ENCODE measurements at regions not wholly inside any gene's neighbourhood (a gene's known extent, or its start where the extent isn't known, plus 50 kb on each side); places are given as distances from the start of the nearest gene placed in this dataset.

DNA sequence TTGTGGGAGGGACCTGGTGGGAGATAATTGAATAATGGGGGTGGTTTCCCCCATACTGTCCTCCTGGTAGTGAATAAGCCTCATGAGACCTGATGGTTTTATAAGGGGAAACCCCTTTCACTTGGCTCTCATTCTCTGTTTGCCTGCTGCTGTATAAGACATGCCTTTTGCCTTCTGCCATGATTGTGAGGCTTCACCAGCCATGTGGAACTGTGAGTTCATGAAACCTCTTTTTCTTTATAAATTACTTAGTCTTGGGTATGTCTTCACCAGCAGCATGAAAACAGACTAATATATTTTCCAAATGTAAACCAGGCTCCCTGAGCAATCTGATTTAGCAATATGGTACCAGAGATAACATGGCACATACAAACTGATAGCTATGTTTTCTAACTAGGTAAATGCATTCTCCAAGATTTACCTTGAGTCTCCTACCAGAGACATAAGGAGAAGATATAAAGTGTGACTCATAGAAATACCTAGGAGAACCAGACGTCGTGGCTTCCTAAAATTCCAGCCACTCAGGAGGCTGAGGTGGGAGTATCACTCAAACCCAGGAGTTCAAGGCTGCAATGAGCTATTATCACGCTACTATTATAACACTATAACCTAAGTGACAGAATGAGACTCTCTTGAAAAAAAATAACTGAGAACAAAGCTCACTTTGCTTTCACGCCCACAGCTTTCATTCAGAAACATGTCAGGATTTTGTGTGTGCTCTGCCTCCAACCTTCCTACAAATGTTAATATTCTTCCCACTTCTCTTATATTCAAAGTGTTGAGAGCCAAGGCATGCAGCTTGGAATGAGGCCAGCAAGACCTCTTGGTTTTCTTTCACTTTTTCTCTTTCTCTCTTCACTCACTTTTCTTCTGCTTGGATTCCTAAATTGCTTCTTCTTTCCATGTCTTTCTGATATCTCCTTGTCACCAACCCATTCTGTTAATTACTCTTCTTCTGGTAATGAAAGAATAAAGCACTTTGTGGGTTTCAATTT lies 263.9 kb upstream of the UBE2E3 start:
- TF ChIP-seq, protein P1, sequence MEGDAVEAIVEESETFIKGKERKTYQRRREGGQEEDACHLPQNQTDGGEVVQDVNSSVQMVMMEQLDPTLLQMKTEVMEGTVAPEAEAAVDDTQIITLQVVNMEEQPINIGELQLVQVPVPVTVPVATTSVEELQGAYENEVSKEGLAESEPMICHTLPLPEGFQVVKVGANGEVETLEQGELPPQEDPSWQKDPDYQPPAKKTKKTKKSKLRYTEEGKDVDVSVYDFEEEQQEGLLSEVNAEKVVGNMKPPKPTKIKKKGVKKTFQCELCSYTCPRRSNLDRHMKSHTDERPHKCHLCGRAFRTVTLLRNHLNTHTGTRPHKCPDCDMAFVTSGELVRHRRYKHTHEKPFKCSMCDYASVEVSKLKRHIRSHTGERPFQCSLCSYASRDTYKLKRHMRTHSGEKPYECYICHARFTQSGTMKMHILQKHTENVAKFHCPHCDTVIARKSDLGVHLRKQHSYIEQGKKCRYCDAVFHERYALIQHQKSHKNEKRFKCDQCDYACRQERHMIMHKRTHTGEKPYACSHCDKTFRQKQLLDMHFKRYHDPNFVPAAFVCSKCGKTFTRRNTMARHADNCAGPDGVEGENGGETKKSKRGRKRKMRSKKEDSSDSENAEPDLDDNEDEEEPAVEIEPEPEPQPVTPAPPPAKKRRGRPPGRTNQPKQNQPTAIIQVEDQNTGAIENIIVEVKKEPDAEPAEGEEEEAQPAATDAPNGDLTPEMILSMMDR (IDR thresholded peaks at IDR 0.05): no peak
- ATAC-seq (no peak), DNase-seq (no peak)
- Histone ChIP-seq H3K4me3 (no peak overlapping the region), H3K27ac (no peak overlapping the region), H3K36me3 (no peaks in the 10 kb centered on the region), H3K27me3 (ENCODE audit: low read depth) (no peaks in the 10 kb centered on the region), H3K4me1 (no peaks in the 10 kb centered on the region), H3K9me3 (no peaks in the 10 kb centered on the region)
- intact Hi-C loops (cut with DNase I): no loop called here

DNA sequence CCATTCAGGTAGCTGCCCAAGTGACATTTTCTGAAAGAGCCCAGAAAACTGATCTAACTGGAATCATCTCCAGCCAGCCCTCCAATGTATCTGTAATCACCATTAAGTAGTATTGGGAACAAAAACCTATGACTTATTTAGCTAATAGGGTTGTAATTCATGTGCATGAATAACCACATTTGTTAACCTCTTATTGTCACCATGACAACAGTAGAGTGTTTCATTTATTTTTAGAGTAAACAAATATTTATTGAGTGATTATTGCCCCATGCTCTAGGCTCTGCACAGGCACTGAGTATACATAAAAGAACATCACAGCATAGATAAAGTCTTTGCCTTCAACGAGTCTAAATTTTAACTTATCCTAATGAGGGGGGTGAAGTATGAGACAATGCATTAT lies 265.4 kb upstream of the UBE2E3 start:
- Histone ChIP-seq H3K27me3 (ENCODE audit: low read depth) (no peaks in the 10 kb centered on the region), H3K27ac (no peak overlapping the region), H3K9me3 (no peaks in the 10 kb centered on the region), H3K36me3 (no peaks in the 10 kb centered on the region), H3K4me1 (no peaks in the 10 kb centered on the region), H3K4me3 (no peak overlapping the region)
- TF ChIP-seq, protein P1 (IDR thresholded peaks at IDR 0.05): no peak
- DNase-seq (no peak), ATAC-seq (no peak)
- intact Hi-C loops (cut with DNase I): no loop called here

DNA sequence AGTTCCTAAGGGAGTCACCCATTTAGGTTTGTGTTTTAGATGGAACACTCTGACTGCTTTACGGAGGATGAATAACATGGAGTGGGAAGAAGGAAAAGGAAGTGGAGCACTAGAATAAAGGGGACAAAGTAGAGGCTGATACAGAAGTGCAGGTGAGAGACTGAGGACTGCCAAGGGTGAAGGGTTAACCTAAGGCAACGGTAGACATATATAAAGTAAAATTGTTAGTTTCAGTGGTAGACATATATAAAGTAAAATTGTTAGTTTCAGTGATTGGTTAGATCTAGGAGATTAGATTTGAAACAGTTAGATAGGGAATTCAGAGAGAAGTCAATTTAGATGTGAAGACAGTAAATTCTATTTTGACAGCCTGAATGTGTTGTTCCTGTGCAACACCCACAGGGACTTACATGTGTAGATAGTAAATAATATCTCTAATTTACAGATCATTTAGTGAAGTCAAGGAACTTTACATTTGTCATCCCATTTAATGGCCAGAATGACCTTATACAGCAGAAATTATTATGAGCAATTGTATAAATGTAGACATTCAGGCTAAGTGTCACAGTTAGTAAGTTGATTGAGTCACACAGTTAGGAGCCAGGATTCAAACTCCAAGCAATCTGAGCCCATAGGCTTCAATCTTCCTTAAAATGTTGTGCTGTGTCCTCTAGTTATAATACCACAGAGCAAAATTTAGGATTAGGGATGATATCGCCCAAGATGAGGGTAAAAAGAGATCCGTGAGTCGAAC lies 270.8 kb upstream of the UBE2E3 start:
- intact Hi-C loops (cut with DNase I): no loop called here
- ATAC-seq (no peak), DNase-seq (no peak)
- Histone ChIP-seq H3K27me3 (ENCODE audit: low read depth) (no peaks in the 10 kb centered on the region), H3K4me3 (no peak overlapping the region), H3K36me3 (no peaks in the 10 kb centered on the region), H3K9me3 (no peaks in the 10 kb centered on the region), H3K27ac (no peak overlapping the region), H3K4me1 (no peaks in the 10 kb centered on the region)
- TF ChIP-seq, protein P1 (IDR thresholded peaks at IDR 0.05): no peak

DNA sequence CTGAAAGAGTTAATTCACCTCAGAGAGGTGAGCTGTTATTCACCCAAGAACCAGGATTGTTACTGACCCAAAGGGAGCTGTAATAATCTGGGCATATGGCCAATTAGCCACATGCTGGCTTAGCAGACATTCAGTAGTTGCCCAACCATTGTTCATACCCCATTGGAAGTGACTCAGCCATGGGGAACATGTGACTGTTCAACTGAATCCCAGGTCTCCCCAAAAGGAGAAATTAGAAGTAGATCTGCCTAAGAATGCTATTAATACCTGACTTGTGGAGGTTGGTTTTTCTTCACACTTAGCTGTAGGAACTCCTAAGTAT lies 272.6 kb upstream of the UBE2E3 start:
- H3K4me1 ChIP-seq: no peaks in the 10 kb centered on the region
- ATAC-seq (no peak), DNase-seq (no peak)
- intact Hi-C loops (cut with DNase I): no loop called here
- TF ChIP-seq, protein P1 (IDR thresholded peaks at IDR 0.05): no peak
- no peaks in the 10 kb centered on the region for H3K36me3 ChIP-seq
- H3K4me3 ChIP-seq: no peak overlapping the region
- no peaks in the 10 kb centered on the region for H3K9me3 ChIP-seq
- H3K27ac ChIP-seq: no peak overlapping the region
- H3K27me3 ChIP-seq (ENCODE audit: low read depth): no peaks in the 10 kb centered on the region

DNA sequence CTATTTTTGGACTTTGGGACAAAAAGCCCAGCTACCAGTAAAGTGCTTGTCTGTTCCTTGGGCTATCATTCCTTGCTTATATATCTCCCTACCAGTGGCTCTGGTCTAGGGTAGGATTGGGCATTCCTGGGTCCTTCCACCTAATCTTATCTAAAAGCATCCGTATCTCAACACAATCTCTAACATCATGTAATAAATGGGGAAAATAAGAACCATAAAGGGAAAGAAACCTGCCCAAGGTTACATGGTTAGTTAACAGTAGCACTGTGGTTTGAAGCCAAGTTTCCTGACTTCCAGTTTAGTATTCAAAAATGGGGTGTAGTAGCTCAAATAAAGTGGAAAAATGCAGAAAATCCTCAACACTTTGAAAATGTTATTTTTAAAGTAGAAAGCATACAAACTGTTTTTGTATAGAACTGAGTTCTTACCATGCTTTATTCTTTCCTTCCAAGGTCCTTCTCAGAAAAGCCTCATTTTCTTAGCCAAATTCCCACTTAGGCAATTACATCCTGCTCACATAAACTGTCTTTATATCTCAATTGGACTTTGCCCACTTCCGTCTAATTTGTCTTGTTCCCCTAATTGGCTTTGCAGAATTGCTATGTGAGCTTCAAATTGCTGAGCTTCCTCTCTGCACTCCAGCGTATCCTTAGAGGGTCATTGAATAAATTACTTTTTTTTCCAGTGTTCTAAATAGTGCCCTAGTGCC lies 273.1 kb upstream of the UBE2E3 start:
- Histone ChIP-seq H3K36me3 (no peaks in the 10 kb centered on the region), H3K27me3 (ENCODE audit: low read depth) (no peaks in the 10 kb centered on the region), H3K4me3 (no peak overlapping the region), H3K27ac (no peak overlapping the region), H3K9me3 (no peaks in the 10 kb centered on the region), H3K4me1 (no peaks in the 10 kb centered on the region)
- TF ChIP-seq, protein P1 (IDR thresholded peaks at IDR 0.05): no peak
- DNase-seq: no peak
- intact Hi-C loops (cut with DNase I): no loop called here
- no peak for ATAC-seq
